ENCODE measurements at regions not wholly inside any gene's neighbourhood (a gene's known extent, or its start where the extent isn't known, plus 50 kb on each side); places are given as distances from the start of the nearest gene placed in this dataset.

DNA sequence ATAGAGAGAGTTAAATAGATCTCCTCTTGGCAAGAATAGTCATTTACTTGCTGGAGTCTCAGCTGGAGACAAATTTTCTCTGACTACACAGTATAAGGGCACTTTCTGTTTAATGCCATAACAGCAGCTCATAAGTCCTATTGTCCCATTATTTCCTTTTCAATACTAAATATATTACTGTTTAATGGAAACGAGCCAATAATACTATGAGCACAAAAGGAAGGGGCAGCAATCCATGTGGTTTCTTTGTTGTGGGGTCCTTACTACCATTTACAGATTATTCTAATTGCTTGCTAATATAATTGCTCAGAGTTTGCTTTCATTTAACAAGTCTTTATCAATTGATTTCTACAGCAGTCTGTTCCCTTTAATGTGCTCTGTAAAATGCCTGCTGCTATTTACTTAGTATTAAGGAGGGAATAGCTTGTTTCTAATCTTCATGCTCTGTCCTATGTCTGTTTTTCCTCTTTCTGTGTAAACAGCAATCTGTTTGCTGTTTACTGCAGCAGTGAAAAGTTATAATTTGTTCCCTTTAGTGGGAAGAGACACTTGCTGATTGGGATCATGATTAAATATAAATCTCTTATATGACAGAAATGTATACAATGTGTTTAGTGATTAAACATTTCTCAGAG lies 296.2 kb upstream of the SMIM30 start:
- no peak for TF ChIP-seq CTCF (IDR thresholded peaks at IDR 0.05)
- intact Hi-C loops (cut with DNase I): loop anchor here (10.0 kb wide), 1 partner anchor 850 kb away; no protein-coding TSS in a partner anchor

GRCh38 chr7:113412410-113412809 lies 294.1 kb upstream of the SMIM30 start:
- TF ChIP-seq POLR2AphosphoS5 (IDR thresholded peaks at IDR 0.05; ENCODE audit: insufficient read depth in 1 of 2, low read depth in 1 of 2): no peak
- TF ChIP-seq POLR2A (IDR thresholded peaks at IDR 0.05): no peak
- no peak for TF ChIP-seq CTCF (IDR thresholded peaks at IDR 0.05)
- no peaks in the 10 kb centered on the region for H3K9me3 ChIP-seq
- H3K27ac ChIP-seq: no peak overlapping the region
- DNase-seq (ENCODE audit: extremely low spot score in 2 of 2): no peak
- H3K36me3 ChIP-seq: no peaks in the 10 kb centered on the region
- no peaks in the 10 kb centered on the region for H3K27me3 ChIP-seq
- no peaks in the 10 kb centered on the region for H3K4me1 ChIP-seq
- H3K4me3 ChIP-seq: no peak overlapping the region
- intact Hi-C loops (cut with DNase I): loop anchor here (10.0 kb wide), 1 partner anchor 848 kb away; no protein-coding TSS in a partner anchor

More for the DNA sequence above, 296.2 kb upstream of the SMIM30 start:
- Histone ChIP-seq H3K4me1 (no peaks in the 10 kb centered on the region), H3K27me3 (no peaks in the 10 kb centered on the region), H3K36me3 (no peaks in the 10 kb centered on the region), H3K4me3 (no peak overlapping the region), H3K9me3 (no peaks in the 10 kb centered on the region), H3K27ac (no peak overlapping the region)
- no peak for DNase-seq (ENCODE audit: extremely low spot score in 2 of 2)

DNA sequence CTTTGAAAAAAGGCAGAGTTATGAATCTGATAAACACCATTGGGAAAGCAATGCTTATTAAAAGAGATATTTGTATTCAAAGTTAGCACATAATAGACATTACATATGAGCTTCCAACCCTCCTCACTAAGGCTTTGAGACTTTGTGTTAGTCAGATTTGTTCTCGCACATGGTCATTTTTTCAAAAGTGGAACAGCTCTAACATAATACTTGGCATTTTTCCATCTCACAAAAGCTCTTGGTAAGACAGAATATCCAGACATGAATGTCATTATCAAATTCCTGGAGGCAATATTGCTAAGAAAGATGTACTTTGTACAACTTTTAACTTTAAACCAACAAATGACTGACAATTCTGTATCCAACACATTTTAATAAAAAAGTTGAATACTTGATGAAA lies 292.4 kb upstream of the SMIM30 start:
- DNase-seq (ENCODE audit: extremely low spot score in 2 of 2): no peak
- Histone ChIP-seq H3K4me3 (no peak overlapping the region), H3K9me3 (no peaks in the 10 kb centered on the region), H3K27me3 (no peaks in the 10 kb centered on the region), H3K27ac (no peak overlapping the region), H3K36me3 (no peaks in the 10 kb centered on the region), H3K4me1 (no peaks in the 10 kb centered on the region)
- TF ChIP-seq CTCF (IDR thresholded peaks at IDR 0.05) (no peak), POLR2AphosphoS5 (IDR thresholded peaks at IDR 0.05; ENCODE audit: insufficient read depth in 1 of 2, low read depth in 1 of 2) (no peak), POLR2A (IDR thresholded peaks at IDR 0.05) (no peak)
- intact Hi-C loops (cut with DNase I): loop anchor here (10.0 kb wide), 1 partner anchor 846 kb away; no protein-coding TSS in a partner anchor

- intact Hi-C loops (cut with DNase I): no loop called here
- no peaks in the 10 kb centered on the region for H3K27me3 ChIP-seq
These were observed 290.6 kb upstream of the SMIM30 start for GRCh38 chr7:113408999-113409398.

More at GRCh38 chr7:113408999-113409398, 290.6 kb upstream of the SMIM30 start:
- H3K36me3 ChIP-seq: no peaks in the 10 kb centered on the region
- no peak overlapping the region for H3K4me3 ChIP-seq
- no peaks in the 10 kb centered on the region for H3K4me1 ChIP-seq
- no peak for DNase-seq (ENCODE audit: extremely low spot score in 2 of 2)
- H3K9me3 ChIP-seq: no peaks in the 10 kb centered on the region
- no peak overlapping the region for H3K27ac ChIP-seq
- no peak for TF ChIP-seq POLR2AphosphoS5 (IDR thresholded peaks at IDR 0.05; ENCODE audit: insufficient read depth in 1 of 2, low read depth in 1 of 2)
- TF ChIP-seq CTCF (IDR thresholded peaks at IDR 0.05): no peak
- no peak for TF ChIP-seq POLR2A (IDR thresholded peaks at IDR 0.05)
